Hepatocyte (in vitro differentiated cells): ENCODE measurements at regions not wholly inside any gene's neighbourhood (a gene's known extent, or its start where the extent isn't known, plus 50 kb on each side); places are given as distances from the start of the nearest gene placed in this dataset.

Source experiments
- EZH2 ChIP-seq: fragments of 200-600 bp; sonication (generic); IDR thresholded peaks from 2 replicates; pipeline ENCODE4 v1.6.1; 2016; ENCODE audit warnings: antibody characterized with exemption, mild to moderate bottlenecking, borderline replicate concordance
- TF ChIP-seq, protein P1 (sequence below): fragments of 200-600 bp; sonication (generic); IDR thresholded peaks from 2 replicates; pipeline ENCODE4 v1.5.1; 2016; ENCODE audit warnings: antibody characterized with exemption, mild to moderate bottlenecking; ENCODE audit not compliant: poor library complexity

DNA sequence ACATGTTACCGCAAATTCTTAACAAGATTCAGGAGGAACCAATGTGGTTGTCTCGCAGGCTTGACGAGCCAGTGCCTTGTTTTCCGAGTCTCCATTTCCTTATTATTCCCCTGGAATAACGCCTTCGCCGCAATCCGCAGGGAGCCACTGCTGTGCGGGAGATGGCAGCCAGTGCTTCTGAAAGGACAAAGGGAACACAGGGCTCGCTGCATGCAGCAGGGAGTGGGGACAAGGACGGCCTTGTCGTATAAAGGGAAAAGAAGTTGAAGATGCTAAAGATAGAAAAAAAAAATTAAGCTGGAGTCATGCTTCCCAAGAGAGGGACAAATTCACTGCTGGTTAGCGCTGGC, 221.4 kb downstream of the NDUFA10 start:
- TF ChIP-seq, protein P1, sequence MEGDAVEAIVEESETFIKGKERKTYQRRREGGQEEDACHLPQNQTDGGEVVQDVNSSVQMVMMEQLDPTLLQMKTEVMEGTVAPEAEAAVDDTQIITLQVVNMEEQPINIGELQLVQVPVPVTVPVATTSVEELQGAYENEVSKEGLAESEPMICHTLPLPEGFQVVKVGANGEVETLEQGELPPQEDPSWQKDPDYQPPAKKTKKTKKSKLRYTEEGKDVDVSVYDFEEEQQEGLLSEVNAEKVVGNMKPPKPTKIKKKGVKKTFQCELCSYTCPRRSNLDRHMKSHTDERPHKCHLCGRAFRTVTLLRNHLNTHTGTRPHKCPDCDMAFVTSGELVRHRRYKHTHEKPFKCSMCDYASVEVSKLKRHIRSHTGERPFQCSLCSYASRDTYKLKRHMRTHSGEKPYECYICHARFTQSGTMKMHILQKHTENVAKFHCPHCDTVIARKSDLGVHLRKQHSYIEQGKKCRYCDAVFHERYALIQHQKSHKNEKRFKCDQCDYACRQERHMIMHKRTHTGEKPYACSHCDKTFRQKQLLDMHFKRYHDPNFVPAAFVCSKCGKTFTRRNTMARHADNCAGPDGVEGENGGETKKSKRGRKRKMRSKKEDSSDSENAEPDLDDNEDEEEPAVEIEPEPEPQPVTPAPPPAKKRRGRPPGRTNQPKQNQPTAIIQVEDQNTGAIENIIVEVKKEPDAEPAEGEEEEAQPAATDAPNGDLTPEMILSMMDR, result no peak
- TF ChIP-seq EZH2, result no peak
